ENCODE measurements at regions not wholly inside any gene's neighbourhood (a gene's known extent, or its start where the extent isn't known, plus 50 kb on each side); places are given as distances from the start of the nearest gene placed in this dataset.

- no peak for DNase-seq
- Histone ChIP-seq H3K9me3 (ENCODE audit: severe bottlenecking) (no peaks in the 10 kb centered on the region), H3K27ac (no peak overlapping the region), H3K27me3 (ENCODE audit: insufficient read depth, low read depth, severe bottlenecking) (peaks cover 3% of the 10 kb centered on the region), H3K36me3 (no peaks in the 10 kb centered on the region), H3K4me3 (ENCODE audit: low read depth, low read length) (no peak overlapping the region)
- TF ChIP-seq CTCF (IDR thresholded peaks at IDR 0.05; ENCODE audit: low read depth, low read length): no peak
Measured at GRCh38 chr1:166570954-166571353, 268.3 kb upstream of the POGK start.

GRCh38 chr1:166573199-166573598 lies 266.1 kb upstream of the POGK start:
- Histone ChIP-seq H3K9me3 (ENCODE audit: severe bottlenecking) (no peaks in the 10 kb centered on the region), H3K27me3 (ENCODE audit: insufficient read depth, low read depth, severe bottlenecking) (no peaks in the 10 kb centered on the region), H3K4me3 (ENCODE audit: low read depth, low read length) (no peak overlapping the region), H3K36me3 (no peaks in the 10 kb centered on the region), H3K27ac (no peak overlapping the region)
- TF ChIP-seq CTCF (IDR thresholded peaks at IDR 0.05; ENCODE audit: low read depth, low read length): no peak
- no peak for DNase-seq

GRCh38 chr1:166579557-166580501 lies 259.4 kb upstream of the POGK start:
- DNase-seq: no peak
- TF ChIP-seq CTCF (IDR thresholded peaks at IDR 0.05; ENCODE audit: low read depth, low read length): no peak
- Histone ChIP-seq H3K36me3 (no peaks in the 10 kb centered on the region), H3K27ac (no peak overlapping the region), H3K27me3 (ENCODE audit: insufficient read depth, low read depth, severe bottlenecking) (no peaks in the 10 kb centered on the region), H3K4me3 (ENCODE audit: low read depth, low read length) (no peak overlapping the region), H3K9me3 (ENCODE audit: severe bottlenecking) (no peaks in the 10 kb centered on the region)

GRCh38 chr1:166588741-166589140 lies 250.5 kb upstream of the POGK start:
- Histone ChIP-seq H3K9me3 (ENCODE audit: severe bottlenecking) (no peaks in the 10 kb centered on the region), H3K36me3 (no peaks in the 10 kb centered on the region), H3K27me3 (ENCODE audit: insufficient read depth, low read depth, severe bottlenecking) (no peaks in the 10 kb centered on the region), H3K4me3 (ENCODE audit: low read depth, low read length) (no peak overlapping the region), H3K27ac (no peak overlapping the region)
- no peak for TF ChIP-seq CTCF (IDR thresholded peaks at IDR 0.05; ENCODE audit: low read depth, low read length)
- DNase-seq: no peak

GRCh38 chr1:166590161-166590560 lies 249.1 kb upstream of the POGK start:
- H3K4me3 ChIP-seq (ENCODE audit: low read depth, low read length): no peak overlapping the region
- no peak overlapping the region for H3K27ac ChIP-seq
- H3K9me3 ChIP-seq (ENCODE audit: severe bottlenecking): no peaks in the 10 kb centered on the region
- TF ChIP-seq CTCF (IDR thresholded peaks at IDR 0.05; ENCODE audit: low read depth, low read length): no peak
- no peaks in the 10 kb centered on the region for H3K36me3 ChIP-seq
- no peaks in the 10 kb centered on the region for H3K27me3 ChIP-seq (ENCODE audit: insufficient read depth, low read depth, severe bottlenecking)
- DNase-seq: no peak

All from WERI-Rb-1 (cell line).